Thymus (tissue), 11 donors: ENCODE measurements at regions not wholly inside any gene's neighbourhood (a gene's known extent, or its start where the extent isn't known, plus 50 kb on each side); places are given as distances from the start of the nearest gene placed in this dataset.
"Not testable (repeated sequence)": the region's sequence is repeated elsewhere in the genome, so short reads cannot be mapped to it uniquely, and the experiment has no call there.

Experiments used
- DNase-seq, 9 donors: peaks; one replicate each; pipeline ENCODE4 v3.0.0-alpha.2; 2013; ENCODE audit warnings: low spot score in 9 of 9, low read depth in 6 of 9, missing footprints in 1 of 9
- H3K27ac ChIP-seq, 2 donors: one replicate each; pipeline ENCODE4 v1.5.1; 2013; ENCODE audit warnings: control low read depth in 1 of 2, low read depth in 1 of 2, low read length in 1 of 2, mild to moderate bottlenecking in 1 of 2, moderate library complexity in 1 of 2
- H3K27me3 ChIP-seq, 2 donors: one replicate each; pipeline ENCODE4 v1.5.1; 2013; ENCODE audit warnings: low read length in 1 of 2; ENCODE audit not compliant: control insufficient read depth in 2 of 2, insufficient read depth in 1 of 2
- H3K36me3 ChIP-seq, 2 donors: one replicate each; pipeline ENCODE4 v1.5.1; 2013; ENCODE audit warnings: low read length in 1 of 2, mild to moderate bottlenecking in 1 of 2, moderate library complexity in 1 of 2; ENCODE audit not compliant: control insufficient read depth in 2 of 2, insufficient read depth in 2 of 2
- H3K4me1 ChIP-seq, 2 donors: one replicate each; pipeline ENCODE4 v1.5.1; 2013; ENCODE audit warnings: low read length in 2 of 2; ENCODE audit not compliant: control insufficient read depth in 2 of 2, insufficient read depth in 2 of 2
- H3K4me3 ChIP-seq, 2 donors: one replicate each; pipeline ENCODE4 v1.5.1; 2013; ENCODE audit warnings: low read length in 2 of 2, control low read depth in 1 of 2, mild to moderate bottlenecking in 1 of 2
- H3K9me3 ChIP-seq, 2 donors: one replicate each; pipeline ENCODE4 v1.5.1; 2013; ENCODE audit warnings: low read length in 1 of 2, mild to moderate bottlenecking in 1 of 2; ENCODE audit not compliant: control insufficient read depth in 2 of 2, insufficient read depth in 1 of 2
- WGBS: extraction: QIAGEN DNeasy Blood & Tissue Kit; methylation state at CpG from one replicate; pipeline ENCODE4 v1.1.7; 2013; 5-methylcytosine and 5-hydroxymethylcytosine counted together
- donor health status: healthy.

- Histone ChIP-seq H3K9me3 (no peaks in the 10 kb centered on the region), H3K4me3 (no peak overlapping the region), H3K4me1 (no peaks in the 10 kb centered on the region), H3K27ac (no peak overlapping the region), H3K27me3 (no peaks in the 10 kb centered on the region), H3K36me3 (no peaks in the 10 kb centered on the region)
- WGBS, result 94% methylated on average over 3 of the region's 3 CpGs
- no peak for DNase-seq
Observed at GRCh38 chr3:187498211-187498724, 130.1 kb downstream of the RTP4 start.

DNA sequence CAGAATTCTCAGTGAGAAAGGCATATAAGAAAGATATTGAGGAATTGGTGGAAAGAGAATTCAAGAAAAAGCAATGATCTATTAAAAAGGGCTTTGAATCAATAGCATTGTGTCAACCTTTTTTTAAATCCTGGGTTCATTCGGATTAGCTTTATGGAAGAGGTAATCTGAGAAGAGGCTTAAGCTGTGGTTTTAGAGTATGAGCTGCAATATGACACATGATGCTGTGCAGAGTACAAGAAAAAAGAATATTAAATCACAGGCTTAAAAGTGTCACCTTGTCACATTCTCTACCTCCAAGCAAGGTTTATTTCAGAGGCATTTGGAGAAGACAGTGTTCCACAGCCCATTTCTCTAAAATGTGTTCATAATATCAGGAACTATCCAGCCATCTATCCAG lies 128.9 kb downstream of the RTP4 start:
- WGBS, result 90% methylated on average over 1 of the region's 1 CpG
- no peak overlapping the region for H3K4me3 ChIP-seq
- H3K27me3 ChIP-seq, result no peaks in the 10 kb centered on the region
- no peaks in the 10 kb centered on the region for H3K36me3 ChIP-seq
- H3K9me3 ChIP-seq, result no peaks in the 10 kb centered on the region
- no peak for DNase-seq
- no peak overlapping the region for H3K27ac ChIP-seq
- no peaks in the 10 kb centered on the region for H3K4me1 ChIP-seq

GRCh38 chr3:187494056-187494455 lies 125.9 kb downstream of the RTP4 start:
- H3K9me3 ChIP-seq, H3K27me3 ChIP-seq, H3K4me1 ChIP-seq, H3K27ac ChIP-seq, DNase-seq, H3K4me3 ChIP-seq, H3K36me3 ChIP-seq: not testable (repeated sequence)
- WGBS, result 93% methylated on average over 3 of the region's 3 CpGs

DNA sequence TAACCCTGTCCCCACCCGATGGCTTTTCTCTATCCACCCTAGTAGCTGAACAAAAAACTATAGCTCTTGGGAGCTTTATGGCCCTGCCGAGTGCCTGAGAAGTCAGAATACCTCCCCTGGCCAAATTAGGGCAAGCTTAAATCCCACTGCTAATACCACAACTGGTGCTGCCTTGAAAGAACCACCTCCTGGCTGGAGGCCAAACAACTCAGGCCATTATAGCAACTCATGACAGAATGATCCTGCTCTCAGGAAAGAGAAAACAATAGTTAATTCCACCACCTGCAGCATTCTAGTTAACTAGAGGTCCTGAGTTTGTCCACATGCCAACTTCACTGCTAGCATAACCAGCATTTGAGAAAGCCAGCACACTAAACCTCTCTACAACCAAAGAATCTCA lies 123.2 kb downstream of the RTP4 start:
- no peaks in the 10 kb centered on the region for H3K27me3 ChIP-seq
- no peaks in the 10 kb centered on the region for H3K9me3 ChIP-seq
- H3K4me1 ChIP-seq, result no peaks in the 10 kb centered on the region
- no peak overlapping the region for H3K4me3 ChIP-seq
- 96% methylated on average over 2 of the region's 2 CpGs for WGBS
- no peaks in the 10 kb centered on the region for H3K36me3 ChIP-seq
- H3K27ac ChIP-seq, result no peak overlapping the region
- DNase-seq, result no peak

- Histone ChIP-seq H3K9me3 (no peaks in the 10 kb centered on the region), H3K36me3 (no peaks in the 10 kb centered on the region), H3K27ac (no peak overlapping the region), H3K4me1 (no peaks in the 10 kb centered on the region), H3K27me3 (no peaks in the 10 kb centered on the region), H3K4me3 (no peak overlapping the region)
- WGBS, result 66% methylated on average over 1 of the region's 1 CpG
- no peak for DNase-seq
Observed at GRCh38 chr3:187490366-187490765, 122.2 kb downstream of the RTP4 start.

DNA sequence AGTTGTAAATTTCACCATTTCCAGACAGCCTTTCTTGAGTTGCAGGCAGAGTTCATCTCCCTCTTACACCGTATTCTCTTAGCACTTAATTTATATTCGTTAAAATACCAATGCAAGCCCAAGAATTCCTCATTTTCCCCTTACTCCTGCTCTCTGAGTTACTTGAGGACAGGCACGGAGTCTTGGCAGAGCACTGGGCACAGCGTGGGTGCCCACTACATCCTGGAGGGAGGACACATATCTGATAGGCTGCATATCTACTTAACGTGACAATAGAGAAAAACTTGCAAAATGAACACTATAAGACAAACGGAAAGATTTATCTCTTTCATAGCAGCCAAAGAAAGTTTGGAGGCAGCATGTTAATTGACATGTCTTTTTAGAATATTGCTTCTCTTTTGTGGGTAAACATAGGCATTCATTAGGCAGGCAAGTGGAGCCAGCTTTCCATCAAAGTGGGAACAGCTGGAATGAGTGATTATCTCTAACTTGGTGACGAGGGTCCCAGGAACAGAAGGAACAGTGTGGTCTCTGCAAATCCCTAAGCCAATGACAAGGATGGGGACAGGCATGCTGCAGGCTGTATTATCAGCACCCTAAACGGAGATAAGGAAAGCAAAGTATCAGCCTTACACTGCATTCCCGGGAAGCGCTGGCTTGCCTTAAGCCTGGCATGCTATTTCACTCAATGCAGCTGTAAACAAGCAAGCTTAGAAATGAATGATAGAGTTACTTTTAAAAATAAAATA lies 116.5 kb downstream of the RTP4 start:
- H3K4me3 ChIP-seq, result no peak overlapping the region
- DNase-seq, result no peak
- H3K9me3 ChIP-seq, result no peaks in the 10 kb centered on the region
- 82% methylated on average over 10 of the region's 10 CpGs for WGBS
- no peaks in the 10 kb centered on the region for H3K4me1 ChIP-seq
- no peaks in the 10 kb centered on the region for H3K27me3 ChIP-seq
- no peak overlapping the region for H3K27ac ChIP-seq
- no peaks in the 10 kb centered on the region for H3K36me3 ChIP-seq

DNA sequence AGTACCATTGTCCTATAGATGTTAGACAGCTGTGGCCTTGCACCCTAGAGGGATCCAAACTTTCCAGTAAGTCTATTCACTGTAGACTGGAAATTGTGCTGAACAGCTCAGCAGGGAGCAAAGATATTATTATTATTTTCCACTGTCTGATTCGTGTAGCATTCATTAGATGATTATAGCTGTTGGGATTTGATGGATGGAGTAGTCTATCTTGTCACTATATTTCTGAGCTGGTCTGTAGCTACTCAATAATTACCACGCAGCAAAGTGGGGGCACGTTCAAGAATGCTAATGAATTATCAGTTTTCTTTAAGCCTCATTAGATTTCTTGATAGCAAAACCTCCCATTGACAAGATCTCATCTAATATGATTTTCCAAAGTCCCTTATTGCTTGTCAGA lies 113.2 kb downstream of the RTP4 start:
- no peaks in the 10 kb centered on the region for H3K36me3 ChIP-seq
- no peak for DNase-seq
- H3K27ac ChIP-seq, result no peak overlapping the region
- H3K27me3 ChIP-seq, result no peaks in the 10 kb centered on the region
- WGBS, result 85% methylated on average over 3 of the region's 3 CpGs
- no peaks in the 10 kb centered on the region for H3K4me1 ChIP-seq
- no peaks in the 10 kb centered on the region for H3K9me3 ChIP-seq
- no peak overlapping the region for H3K4me3 ChIP-seq

- DNase-seq, result not testable (repeated sequence)
Observed at GRCh38 chr3:187475613-187476012, 107.4 kb downstream of the RTP4 start.

DNA sequence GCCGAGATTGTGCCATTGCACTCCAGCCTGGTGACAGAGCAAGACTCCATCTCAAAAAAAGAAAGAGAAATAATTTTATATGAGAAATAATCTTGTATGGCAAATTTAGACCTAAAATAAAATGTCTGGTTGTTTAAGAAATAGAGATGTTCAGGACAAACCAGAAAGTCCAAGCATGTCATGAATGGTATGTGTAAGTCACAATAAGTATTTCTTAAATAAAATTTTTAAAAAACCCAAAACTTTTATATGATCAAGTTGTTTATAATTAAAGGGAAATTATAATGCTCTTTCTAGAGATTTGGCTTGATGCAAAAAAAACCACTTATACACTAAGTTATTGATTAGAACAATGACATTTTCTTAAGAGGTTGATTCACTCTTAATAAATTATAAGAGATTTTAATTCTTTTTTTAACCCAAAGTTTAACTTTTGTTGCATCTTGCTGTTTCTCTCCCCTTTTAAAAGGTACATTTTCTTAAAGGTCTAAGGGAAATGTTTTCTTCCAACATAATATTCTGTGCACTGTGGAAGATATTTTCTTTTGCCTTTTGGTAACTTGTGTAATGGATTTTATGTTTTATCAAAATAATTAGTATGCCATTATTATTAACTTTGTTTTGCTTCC lies 105.7 kb downstream of the RTP4 start:
- no peak for DNase-seq
- no peaks in the 10 kb centered on the region for H3K4me1 ChIP-seq
- H3K4me3 ChIP-seq, result no peak overlapping the region
- 98% methylated on average over 1 of the region's 1 CpG for WGBS
- peaks cover 0 to 4% of the 10 kb centered on the region in 2 donors for H3K9me3 ChIP-seq
- H3K27ac ChIP-seq, result no peak overlapping the region
- H3K36me3 ChIP-seq, result no peaks in the 10 kb centered on the region
- no peaks in the 10 kb centered on the region for H3K27me3 ChIP-seq

More at GRCh38 chr3:187475613-187476012, 107.4 kb downstream of the RTP4 start:
- H3K36me3 ChIP-seq, H3K27me3 ChIP-seq, H3K4me3 ChIP-seq, H3K27ac ChIP-seq, H3K9me3 ChIP-seq, H3K4me1 ChIP-seq: not testable (repeated sequence)
